ENCODE measurements at regions not wholly inside any gene's neighbourhood (a gene's known extent, or its start where the extent isn't known, plus 50 kb on each side); places are given as distances from the start of the nearest gene placed in this dataset.
A peak's percentile ranks its signal among the peaks of the same experiment; 100 is the strongest.

- no peak for DNase-seq
Observed at GRCh38 chr17:77815127-77815905, 143.2 kb upstream of the TNRC6C start.

- no peak for DNase-seq
Observed at GRCh38 chr17:77817953-77818352, 140.6 kb upstream of the TNRC6C start.

DNA sequence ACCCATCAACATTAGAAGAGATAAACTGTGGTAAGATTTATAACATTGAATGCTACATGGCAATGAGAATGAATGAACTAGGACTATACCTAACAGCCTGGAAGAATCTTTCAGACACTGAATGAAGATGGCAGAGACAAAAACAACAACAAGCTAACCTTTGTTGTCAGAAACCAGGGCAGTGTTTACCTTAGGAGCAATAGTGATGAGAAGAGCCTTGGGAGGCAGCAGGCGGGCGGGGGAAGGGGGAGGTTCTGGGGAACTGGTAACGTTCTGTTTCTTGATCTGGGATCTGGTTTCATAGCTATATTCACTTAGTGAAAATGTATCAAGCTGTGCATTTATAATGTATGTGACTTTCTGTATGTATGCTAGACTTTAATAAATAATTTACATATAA, 139.0 kb upstream of the TNRC6C start:
- no peak for DNase-seq

GRCh38 chr17:77821114-77821513, 137.4 kb upstream of the TNRC6C start:
- DNase-seq: no peak

- no peak for DNase-seq
Observed at GRCh38 chr17:77822302-77823030, 136.0 kb upstream of the TNRC6C start.

- no peak for DNase-seq
Observed at GRCh38 chr17:77824102-77824779, 134.3 kb upstream of the TNRC6C start.

DNA sequence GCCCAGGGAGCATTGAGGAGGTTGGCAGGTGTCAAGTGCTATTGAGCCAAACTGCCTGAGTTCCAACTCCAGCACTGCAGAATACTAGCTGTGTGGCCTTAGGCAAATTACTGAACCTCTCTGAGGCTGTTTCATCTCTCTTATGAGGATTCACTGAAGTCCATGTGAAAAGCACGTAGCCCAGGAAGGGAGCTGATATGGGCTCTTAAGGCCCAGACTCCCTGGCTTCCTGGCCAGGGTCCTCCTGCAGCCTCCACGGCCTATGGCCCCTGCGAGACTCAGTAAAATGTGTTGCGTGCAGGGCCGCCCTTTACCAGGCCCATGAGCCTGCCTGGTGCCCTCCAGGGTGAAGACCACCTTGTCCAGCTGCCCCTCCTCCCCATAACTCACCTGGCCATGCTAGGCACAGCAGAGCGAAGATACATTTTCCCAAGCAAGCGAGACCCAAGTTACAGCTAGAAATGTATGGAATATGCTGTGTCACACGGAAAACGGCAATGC, 133.7 kb upstream of the TNRC6C start:
- DNase-seq: no peak

- no peak for DNase-seq
Observed at GRCh38 chr17:77825621-77826020, 132.9 kb upstream of the TNRC6C start.

DNA sequence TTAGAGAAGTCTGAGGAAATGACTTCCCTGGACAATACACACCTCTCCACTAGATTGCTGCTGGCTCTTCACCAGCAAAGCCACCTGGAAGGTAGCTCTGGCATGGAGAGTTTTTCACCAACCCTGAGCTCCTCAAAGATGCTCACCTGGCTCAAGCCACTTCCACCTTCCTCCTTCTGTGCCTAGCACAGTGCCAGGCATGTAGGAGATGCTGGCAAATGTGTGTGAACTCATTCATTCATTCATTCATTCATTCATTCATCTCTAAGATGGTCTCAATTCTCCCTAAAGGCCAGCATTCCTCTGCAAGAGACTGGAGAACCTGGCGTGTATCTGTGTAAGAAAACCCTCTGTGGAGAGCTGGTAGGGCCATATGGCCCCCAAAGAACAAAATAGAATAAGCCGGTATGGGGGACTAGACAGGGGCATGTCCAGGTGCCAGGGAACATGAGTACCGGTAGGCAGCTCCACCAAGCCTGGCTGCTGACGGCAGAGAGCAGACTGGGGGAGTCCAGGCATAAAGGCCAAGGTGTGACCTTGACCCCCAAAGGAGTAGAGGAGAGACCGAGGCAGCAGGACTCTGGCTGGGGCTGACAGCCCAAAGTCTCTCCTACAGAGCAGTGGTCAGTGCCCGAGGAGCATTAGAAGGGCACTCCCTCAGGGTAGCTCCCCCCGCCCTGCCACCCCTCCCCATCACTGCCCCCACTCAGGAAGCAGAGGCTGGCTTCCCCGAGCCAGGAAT, 132.2 kb upstream of the TNRC6C start:
- no peak for DNase-seq

DNA sequence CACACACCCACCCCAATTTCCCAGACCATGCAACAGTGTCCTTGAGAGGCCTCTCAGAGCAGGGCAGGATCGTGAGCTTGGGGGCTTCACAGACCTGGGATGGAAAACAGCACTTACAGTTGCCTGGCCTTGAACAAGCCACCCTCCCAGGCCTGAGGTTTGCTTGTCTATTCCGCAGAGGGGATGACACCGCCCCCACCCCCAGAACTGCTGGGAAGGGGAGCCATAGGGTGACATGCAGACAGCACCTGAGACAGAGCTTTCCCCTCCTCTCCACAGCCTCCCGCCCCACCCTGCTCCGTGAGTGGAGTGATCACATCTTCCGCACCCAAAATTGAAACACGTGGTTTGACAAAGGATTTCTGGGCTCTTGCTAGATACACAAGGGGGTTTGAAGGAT, 131.5 kb upstream of the TNRC6C start:
- DNase-seq: no peak

- DNase-seq: no peak
Observed at GRCh38 chr17:77827511-77827910, 131.0 kb upstream of the TNRC6C start.

- DNase-seq: no peak
Observed at GRCh38 chr17:77828749-77829539, 129.6 kb upstream of the TNRC6C start.

- no peak for DNase-seq
Observed at GRCh38 chr17:77829843-77830799, 128.4 kb upstream of the TNRC6C start.

DNA sequence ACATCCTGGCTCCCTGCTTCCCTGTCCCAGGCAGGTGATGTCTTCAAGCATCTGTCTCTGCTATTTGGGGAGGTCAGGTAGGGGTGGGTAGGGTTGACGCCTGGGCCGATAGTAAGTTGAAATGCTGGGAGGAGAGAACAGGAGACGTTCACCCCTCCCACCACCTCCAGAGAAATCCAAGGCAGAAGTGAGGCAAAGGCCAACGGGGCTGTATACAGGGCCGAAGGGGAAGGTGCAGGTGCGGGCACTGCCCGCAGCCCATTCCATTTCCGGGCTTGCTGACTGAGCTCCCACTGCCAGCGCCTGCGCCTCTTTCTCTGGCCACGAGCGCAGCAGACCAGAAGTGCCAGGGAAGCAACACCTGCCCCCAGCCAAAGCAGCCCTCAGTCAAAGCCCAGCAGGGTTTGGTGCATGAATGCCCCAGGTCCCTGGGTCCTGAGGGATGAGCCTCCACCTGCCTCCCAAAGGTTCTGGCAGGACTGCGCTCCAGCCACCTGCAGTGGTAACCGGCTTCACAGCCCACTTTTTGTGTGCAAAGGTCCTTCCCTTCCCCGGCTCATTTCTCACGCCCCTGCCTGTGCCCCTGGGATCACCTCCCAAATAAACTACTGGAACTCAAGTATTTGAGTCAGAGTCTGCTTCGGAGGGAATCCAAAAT, 127.6 kb upstream of the TNRC6C start:
- no peak for DNase-seq

- no peak for DNase-seq
Observed at GRCh38 chr17:77831474-77832179, 126.9 kb upstream of the TNRC6C start.

DNA sequence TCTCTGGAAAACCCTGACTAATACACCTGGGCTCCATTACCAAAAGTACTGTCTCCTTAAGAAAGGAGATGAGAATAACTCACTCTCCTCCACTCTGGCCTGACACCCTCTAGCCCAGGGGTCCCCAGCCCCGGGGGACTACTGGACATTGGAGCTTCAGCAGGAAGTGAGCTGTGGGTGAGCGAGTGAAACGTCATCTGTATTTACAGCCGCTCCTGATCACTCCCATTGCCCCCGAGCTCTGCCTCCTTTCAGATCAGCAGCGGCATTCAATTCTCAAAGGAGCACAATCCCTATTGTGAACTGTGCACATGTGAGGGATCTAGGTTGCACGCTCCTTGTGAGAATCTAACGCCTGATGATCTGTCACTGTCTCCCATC, 126.3 kb upstream of the TNRC6C start:
- no peak for DNase-seq

DNA sequence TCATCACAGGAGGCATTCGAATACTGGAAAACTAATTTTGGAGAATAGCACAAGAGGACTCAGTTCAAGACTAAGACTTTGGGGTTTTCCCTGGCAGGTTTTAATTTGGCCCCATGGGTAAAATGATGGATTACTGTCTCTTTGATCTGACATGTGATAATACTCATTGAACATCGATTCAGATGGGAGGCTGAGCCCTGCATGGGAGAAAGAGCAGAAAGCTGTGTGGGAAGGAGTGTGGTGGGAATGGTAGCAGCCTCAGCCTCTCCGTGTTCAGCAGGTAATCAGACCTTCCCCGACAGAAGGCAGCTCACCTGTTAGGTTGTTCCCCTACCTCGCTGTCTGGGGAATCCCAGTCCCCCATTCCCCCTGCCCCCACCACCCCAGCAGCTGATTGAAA, 124.7 kb upstream of the TNRC6C start:
- DNase-seq: no peak

DNA sequence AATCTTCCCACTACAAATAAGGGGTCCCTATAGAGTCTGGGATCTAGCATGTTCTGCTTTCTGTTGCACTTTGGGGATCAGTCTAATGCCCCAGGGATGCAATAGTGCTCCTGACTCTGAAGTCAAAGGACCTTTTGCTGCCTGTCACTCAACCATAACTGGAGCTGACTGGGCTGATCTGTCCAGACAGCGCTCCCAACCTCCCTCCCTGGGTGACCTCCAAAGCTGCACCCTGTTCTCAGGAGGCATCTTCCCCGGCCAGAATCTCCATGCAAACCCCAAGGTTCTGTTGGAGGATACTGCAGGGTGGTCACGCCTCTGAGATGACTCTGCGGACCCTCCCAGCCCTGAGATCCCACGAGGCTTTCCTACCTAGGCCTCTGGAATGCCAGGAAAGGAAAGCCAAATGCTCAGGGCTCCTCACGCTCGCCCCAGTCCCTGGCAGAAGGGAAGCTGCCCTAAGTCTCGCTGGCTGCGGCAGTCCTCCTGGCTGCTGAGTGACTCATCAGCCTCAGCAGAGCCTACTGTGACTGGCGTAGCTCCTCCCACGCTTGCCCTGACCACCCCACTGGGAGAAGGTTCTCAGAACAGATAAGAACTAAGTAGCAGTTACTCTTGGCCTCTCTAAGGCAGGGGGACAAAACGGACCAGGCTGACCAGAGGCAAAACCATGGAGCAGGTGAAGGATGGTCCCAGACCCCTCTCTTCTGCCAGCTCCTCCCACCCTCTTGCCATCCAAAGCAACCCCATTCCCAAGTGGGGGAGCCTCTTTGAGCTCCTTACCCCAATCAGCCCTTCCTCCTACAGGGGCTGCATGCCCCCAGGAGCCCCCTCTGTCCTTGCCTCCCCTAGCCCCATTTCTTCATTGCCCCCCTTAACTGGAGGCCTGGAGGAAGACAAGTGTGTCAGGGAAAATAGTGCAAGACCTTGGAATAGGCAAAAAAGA, 124.1 kb upstream of the TNRC6C start:
- peak; percentile 81 for DNase-seq

Data from activated CD4-positive, alpha-beta T cell treated with anti-CD3 and anti-CD28 coated beads, Interleukin-2, Interleukin-6, amounts not matched to agents 100 ng/mL and 50 ng/mL, durations not matched to agents 16 hours and 8 hours (primary cell).